ENCODE measurements at regions not wholly inside any gene's neighbourhood (a gene's known extent, or its start where the extent isn't known, plus 50 kb on each side); places are given as distances from the start of the nearest gene placed in this dataset.
"Not testable (repeated sequence)": the region's sequence is repeated elsewhere in the genome, so short reads cannot be mapped to it uniquely, and the experiment has no call there.

DNA sequence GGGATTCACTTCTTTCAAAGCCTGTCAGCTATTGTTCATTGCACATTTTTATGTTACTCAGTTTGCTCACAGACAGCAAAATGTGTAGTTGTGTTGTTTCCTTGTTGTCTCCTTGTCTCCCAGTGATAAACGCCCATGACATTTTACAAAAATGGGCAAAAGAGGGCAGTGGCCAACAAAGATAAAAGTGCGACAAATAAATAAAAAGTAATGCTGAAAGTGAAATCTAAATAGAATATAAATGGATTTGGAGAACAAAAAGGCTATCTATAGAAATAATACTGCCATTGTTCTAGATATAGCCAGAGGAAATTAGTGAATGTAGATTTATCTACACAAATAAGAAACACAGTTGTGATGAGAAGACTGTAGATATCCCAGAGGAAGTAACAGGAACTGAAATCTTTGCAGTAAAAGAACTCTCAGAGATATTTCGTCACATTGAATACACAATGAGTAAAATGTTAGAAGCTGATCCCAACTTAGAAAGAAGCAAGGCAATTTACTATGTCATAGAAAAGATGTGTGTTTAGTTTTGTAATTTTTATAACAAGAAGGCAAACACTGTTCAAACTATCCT lies 1186.2 kb upstream of the FAM98A start:
- no peak for DNase-seq

DNA sequence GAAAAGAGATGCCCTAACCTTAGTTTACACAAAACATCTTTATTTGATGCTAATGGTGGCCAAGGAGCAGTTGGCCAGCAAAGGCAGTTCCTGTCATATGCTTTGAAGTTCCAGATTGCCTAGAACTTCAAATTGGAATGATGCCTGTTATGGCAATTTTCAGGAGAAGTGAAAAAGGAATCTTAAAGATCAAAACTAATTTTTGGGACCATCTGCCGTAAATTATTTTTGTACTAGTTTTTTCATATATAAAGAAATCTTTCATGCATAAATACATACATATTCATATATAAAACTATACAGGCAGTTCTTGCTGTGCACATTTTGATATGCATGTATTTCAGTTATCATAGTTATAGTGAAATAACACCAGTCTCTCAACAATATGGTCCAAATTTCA lies 1185.6 kb upstream of the FAM98A start:
- DNase-seq: no peak

- not testable (repeated sequence) for DNase-seq
Observed at GRCh38 chr2:34750742-34751141, 1151.6 kb upstream of the FAM98A start.

DNA sequence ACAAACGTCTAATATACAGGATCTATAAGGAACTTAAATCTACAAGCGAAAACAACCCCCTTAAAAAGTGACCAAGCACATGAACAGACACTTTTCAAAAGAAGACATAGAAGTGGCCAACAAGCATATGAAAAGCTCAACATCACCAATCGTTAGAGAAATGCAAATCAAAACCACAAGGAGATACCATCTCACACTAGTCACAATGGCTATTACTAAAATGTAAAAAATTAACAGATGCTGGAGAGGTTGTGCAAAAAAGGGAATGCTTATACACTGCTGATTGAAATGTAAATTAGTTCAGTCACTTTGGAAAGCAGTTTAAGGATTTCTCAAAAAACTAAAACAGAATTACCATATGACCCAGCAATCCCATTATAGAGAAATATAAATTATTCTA lies 1148.5 kb upstream of the FAM98A start:
- DNase-seq: no peak

- DNase-seq: no peak
Observed at GRCh38 chr2:34738691-34739090, 1139.6 kb upstream of the FAM98A start.

- no peak for DNase-seq
Observed at GRCh38 chr2:34737146-34737545, 1138.0 kb upstream of the FAM98A start.

- DNase-seq: no peak
Observed at GRCh38 chr2:34736482-34736881, 1137.4 kb upstream of the FAM98A start.

- no peak for DNase-seq
Observed at GRCh38 chr2:34734662-34735061, 1135.6 kb upstream of the FAM98A start.

GRCh38 chr2:34734042-34734441 lies 1134.9 kb upstream of the FAM98A start:
- no peak for DNase-seq

- no peak for DNase-seq
Observed at GRCh38 chr2:34731292-34731691, 1132.2 kb upstream of the FAM98A start.

DNA sequence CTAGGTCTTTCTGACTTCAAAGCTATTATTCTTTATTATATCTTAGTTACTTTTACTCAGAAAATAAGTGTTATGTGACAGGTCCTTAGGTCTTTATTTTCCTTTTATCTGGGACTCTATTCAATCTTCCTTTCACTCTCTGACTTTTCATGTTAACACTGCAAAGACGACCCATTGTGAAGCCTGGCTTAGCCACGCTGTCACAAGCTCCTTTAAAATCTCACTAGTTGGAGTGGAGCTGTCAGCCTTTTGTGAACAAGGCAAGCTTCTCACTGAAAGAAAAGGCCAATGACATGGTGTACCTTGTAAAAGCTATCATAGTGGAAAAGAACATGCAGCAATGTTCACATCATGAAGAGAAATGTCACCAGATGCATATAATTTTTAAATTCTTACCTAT lies 1130.7 kb upstream of the FAM98A start:
- no peak for DNase-seq

GRCh38 chr2:34724107-34724506 lies 1125.0 kb upstream of the FAM98A start:
- DNase-seq: no peak

GRCh38 chr2:34723683-34724082 lies 1124.6 kb upstream of the FAM98A start:
- no peak for DNase-seq

- no peak for DNase-seq
Observed at GRCh38 chr2:34719206-34719605, 1120.1 kb upstream of the FAM98A start.

DNA sequence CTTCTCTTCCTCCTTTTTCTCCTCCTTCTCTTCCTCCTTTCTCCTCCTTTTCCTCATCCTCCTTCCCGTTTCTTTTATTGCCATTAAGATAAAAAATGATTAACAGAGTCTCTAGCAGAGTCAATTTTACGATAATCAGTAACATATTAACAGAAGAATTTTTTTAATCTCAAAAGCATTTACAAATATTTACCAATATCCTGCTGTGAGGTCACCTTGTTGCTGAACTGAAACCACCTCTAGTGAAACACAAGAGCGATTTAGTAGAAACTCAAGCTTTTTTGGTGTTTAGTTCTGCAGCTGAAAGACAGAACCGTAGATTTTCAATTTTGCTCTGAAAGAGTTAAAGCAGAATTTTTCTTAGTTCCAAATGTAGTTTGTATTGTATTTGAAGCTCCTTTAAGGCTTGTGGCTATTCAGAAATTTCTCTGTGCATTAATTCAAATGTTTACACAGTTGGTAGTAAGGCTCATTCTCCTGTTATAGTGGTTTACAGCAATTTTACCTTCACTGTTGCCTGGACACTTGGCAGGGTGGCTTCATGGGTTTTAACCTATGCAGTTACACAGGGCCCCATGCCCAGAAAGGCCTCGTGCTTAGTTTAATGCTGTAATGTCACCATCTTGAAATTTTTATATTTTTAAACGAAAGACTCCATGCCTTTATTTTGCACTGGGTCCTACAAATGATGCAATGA lies 1106.6 kb upstream of the FAM98A start:
- no peak for DNase-seq

GRCh38 chr2:34703292-34703691 lies 1104.2 kb upstream of the FAM98A start:
- no peak for DNase-seq

GRCh38 chr2:34702391-34702790 lies 1103.3 kb upstream of the FAM98A start:
- DNase-seq: not testable (repeated sequence)

GRCh38 chr2:34677591-34677990 lies 1078.5 kb upstream of the FAM98A start:
- DNase-seq: not testable (repeated sequence)

GRCh38 chr2:34677119-34677531 lies 1078.0 kb upstream of the FAM98A start:
- not testable (repeated sequence) for DNase-seq

DNA sequence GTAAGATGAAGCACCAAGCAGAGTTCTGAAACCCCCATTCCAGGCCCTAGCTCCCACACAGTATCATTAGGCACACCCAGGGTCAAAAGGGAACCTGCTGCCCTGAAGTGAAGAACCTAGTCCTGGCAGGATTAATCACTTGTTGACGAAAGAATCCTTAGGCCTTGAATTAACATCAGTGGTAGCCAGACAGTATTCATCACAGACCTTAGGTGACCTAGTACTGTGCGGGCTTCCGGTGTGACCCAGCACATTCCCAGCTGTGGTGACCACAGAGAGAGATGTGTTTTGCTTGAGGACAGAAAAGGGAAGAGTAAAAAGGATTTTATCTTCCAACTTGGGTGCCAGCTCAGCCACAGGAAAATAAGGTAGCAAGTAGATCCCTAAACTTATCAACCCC lies 1071.4 kb upstream of the FAM98A start:
- no peak for DNase-seq

DNA sequence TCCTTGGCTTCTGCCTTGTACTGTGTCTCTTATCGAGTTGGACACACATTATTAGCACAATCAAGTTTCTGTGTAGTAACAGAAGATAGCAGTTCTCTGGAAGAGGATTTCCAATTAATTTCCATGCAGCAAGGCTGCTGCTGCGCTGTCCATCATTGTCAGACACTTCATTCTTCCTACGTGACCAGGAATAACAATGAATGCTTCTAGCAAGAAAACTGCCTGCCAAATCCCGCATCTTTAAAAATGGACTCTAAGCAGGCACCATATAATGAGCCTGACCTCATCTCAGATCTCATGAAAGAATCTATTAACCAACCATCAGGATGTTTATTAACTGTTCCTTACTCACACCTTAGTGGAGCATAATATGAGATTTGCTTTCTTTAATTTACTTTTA lies 1067.7 kb upstream of the FAM98A start:
- no peak for DNase-seq

DNA sequence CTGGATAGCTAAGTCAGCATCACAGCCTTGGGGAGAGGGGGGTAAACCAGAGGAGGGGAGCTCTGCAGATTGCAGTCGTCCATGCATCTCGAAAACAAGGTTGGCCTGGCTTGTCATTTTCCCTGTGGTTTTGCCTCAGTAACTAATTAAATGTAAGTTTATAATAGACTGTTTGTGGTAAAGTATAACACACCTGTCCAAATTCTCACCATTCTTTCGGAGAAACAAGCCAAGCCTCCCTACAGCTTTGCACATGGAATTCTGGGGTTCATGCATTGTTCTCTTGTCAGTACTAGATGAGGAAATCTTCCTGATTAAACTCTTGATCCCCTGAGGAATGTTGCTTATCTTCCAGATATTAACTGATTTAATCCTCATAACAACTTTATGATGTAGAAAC lies 1065.2 kb upstream of the FAM98A start:
- DNase-seq: no peak

GRCh38 chr2:34663314-34663713 lies 1064.2 kb upstream of the FAM98A start:
- no peak for DNase-seq

DNA sequence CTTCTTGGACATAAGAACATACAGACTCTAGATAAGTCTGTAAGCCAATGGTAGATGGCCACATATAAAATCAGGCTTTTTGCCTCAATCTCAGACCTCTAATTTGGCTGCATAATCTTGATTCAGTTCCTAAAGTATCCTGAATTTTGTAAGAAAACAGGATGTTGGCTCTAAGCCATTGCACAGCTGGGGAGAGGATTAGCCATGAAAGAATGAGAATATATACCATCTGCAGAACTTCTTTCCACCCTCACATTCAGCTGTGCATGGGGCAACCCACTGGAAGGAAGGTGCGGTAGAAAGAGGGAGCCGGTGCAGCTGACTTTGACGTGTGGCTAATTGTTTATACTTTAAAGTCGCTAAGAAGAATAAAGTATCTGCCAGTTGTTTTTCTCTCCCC lies 1061.6 kb upstream of the FAM98A start:
- no peak for DNase-seq

- DNase-seq: no peak
Observed at GRCh38 chr2:34656632-34657031, 1057.5 kb upstream of the FAM98A start.

Data from cerebellar nuclear complex (tissue), 1 donor.